Fibroblast of lung (primary cell): ENCODE measurements at regions not wholly inside any gene's neighbourhood (a gene's known extent, or its start where the extent isn't known, plus 50 kb on each side); places are given as distances from the start of the nearest gene placed in this dataset.

Experiments
- EZH2 ChIP-seq: IDR thresholded peaks from 2 replicates; pipeline ENCODE4 v1.5.1; 2012; ENCODE audit warnings: low read length, control low read depth, mild to moderate bottlenecking; ENCODE audit errors: missing control alignments
- TF ChIP-seq, protein P1 (sequence below), 2 donors: IDR thresholded peaks in 1 of 2; conservative IDR thresholded peaks in 1 of 2; 1 replicate in 1 of 2; 2 replicates in 1 of 2; pipeline ENCODE4 v1.5.1; 2011 to 2012; ENCODE audit warnings: low read length in 2 of 2, control low read depth in 1 of 2, inconsistent platforms in 1 of 2, low read depth in 1 of 2, mild to moderate bottlenecking in 1 of 2

DNA sequence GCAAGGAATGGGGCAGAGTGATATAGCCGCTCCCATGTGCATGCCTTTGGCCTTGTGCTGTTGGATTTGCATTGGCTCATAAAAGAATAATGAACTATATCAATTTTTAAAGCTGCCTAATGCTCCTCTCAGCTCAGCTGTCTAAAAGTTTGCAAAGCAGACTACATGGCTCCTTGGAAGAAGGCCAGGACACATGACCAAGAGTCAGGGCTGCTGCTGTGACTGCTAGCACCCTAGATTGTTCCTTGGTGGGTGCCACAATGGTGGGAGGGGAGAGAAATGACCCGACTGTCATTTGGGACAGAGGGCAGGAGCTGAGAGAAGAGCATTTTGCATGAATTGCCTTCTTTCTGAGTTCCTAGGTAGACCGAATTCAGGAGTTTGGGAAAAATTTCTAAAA lies 307.9 kb downstream of the PDCD6IP start:
- TF ChIP-seq, protein P1, sequence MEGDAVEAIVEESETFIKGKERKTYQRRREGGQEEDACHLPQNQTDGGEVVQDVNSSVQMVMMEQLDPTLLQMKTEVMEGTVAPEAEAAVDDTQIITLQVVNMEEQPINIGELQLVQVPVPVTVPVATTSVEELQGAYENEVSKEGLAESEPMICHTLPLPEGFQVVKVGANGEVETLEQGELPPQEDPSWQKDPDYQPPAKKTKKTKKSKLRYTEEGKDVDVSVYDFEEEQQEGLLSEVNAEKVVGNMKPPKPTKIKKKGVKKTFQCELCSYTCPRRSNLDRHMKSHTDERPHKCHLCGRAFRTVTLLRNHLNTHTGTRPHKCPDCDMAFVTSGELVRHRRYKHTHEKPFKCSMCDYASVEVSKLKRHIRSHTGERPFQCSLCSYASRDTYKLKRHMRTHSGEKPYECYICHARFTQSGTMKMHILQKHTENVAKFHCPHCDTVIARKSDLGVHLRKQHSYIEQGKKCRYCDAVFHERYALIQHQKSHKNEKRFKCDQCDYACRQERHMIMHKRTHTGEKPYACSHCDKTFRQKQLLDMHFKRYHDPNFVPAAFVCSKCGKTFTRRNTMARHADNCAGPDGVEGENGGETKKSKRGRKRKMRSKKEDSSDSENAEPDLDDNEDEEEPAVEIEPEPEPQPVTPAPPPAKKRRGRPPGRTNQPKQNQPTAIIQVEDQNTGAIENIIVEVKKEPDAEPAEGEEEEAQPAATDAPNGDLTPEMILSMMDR (conservative IDR thresholded peaks at IDR 0.05 in 1 of 2, IDR thresholded peaks at IDR 0.05 in 1 of 2; ENCODE audit: low read depth in 1 of 2, low read length in 2 of 2), result no peak
- TF ChIP-seq EZH2, result no peak
